Testis (tissue), 2 donors: ENCODE measurements at regions not wholly inside any gene's neighbourhood (a gene's known extent, or its start where the extent isn't known, plus 50 kb on each side); places are given as distances from the start of the nearest gene placed in this dataset.

Source experiments
- DNase-seq: peaks from one replicate; pipeline ENCODE4 v3.0.0-alpha.2; 2019
- H3K27ac ChIP-seq, 2 donors: fragments of 200-600 bp; sonication (generic); one replicate each; pipeline ENCODE4 v1.5.1; 2019
- H3K27me3 ChIP-seq: fragments of 200-600 bp; sonication (generic); one replicate; pipeline ENCODE4 v1.5.1; 2019
- H3K36me3 ChIP-seq: fragments of 200-600 bp; sonication (generic); one replicate; pipeline ENCODE4 v1.5.1; 2017; ENCODE audit warnings: low read depth; ENCODE audit errors: missing control alignments
- H3K4me1 ChIP-seq: fragments of 200-600 bp; sonication (generic); one replicate; pipeline ENCODE4 v1.5.1; 2019
- H3K4me3 ChIP-seq, 2 donors: fragments of 200-600 bp; sonication (generic); one replicate each; pipeline ENCODE4 v1.5.1; 2017 to 2019
- H3K9me3 ChIP-seq: fragments of 200-600 bp; sonication (generic); one replicate; pipeline ENCODE4 v1.5.1; 2017
- CTCF ChIP-seq, 3 experiments: fragments of 450-650 bp in 2 of 3; fragments of 200-600 bp in 1 of 3; sonication (generic) in 1 of 3; IDR thresholded peaks; one replicate each; pipeline ENCODE4 v1.5.1; 2016 to 2019; ENCODE audit warnings: antibody characterized with exemption in 3 of 3, mild to moderate bottlenecking in 2 of 3, moderate library complexity in 1 of 3
- POLR2A ChIP-seq: fragments of 450-650 bp; IDR thresholded peaks from one replicate; pipeline ENCODE4 v1.6.1; 2017; ENCODE audit warnings: antibody characterized with exemption, mild to moderate bottlenecking, moderate library complexity
- WGBS, 2 donors: methylation state at CpG; one replicate each; pipeline ENCODE4 v1.1.5; 2018; 5-methylcytosine and 5-hydroxymethylcytosine counted together
- intact Hi-C: fragments of 100-400 bp; cut with DNase I; formaldehyde crosslinking; loops from one replicate; pipeline ENCODE4 v1.15.1; 2023; ENCODE audit warnings: low total_unique reads

- DNase-seq: no peak
- Histone ChIP-seq H3K27ac (no peak overlapping the region), H3K36me3 (no peaks in the 10 kb centered on the region), H3K9me3 (no peaks in the 10 kb centered on the region), H3K4me3 (no peak overlapping the region), H3K4me1 (no peaks in the 10 kb centered on the region), H3K27me3 (no peaks in the 10 kb centered on the region)
- intact Hi-C loops: no loop called here
- TF ChIP-seq POLR2A (no peak), CTCF (IDR thresholded peaks at IDR 0.05) (no peak)
- 83 to 87% methylated on average over 9 to 10 of the region's 10 CpGs for WGBS, 2 donors
Observed at GRCh38 chr1:11338284-11338924, 65.4 kb downstream of the UBIAD1 start.

- Histone ChIP-seq H3K27ac (no peak overlapping the region), H3K36me3 (no peaks in the 10 kb centered on the region), H3K4me3 (no peak overlapping the region), H3K27me3 (no peaks in the 10 kb centered on the region), H3K9me3 (no peaks in the 10 kb centered on the region), H3K4me1 (no peaks in the 10 kb centered on the region)
- no peak for TF ChIP-seq CTCF (IDR thresholded peaks at IDR 0.05)
- 16 to 33% methylated on average over 21 to 24 of the region's 24 CpGs for WGBS, 2 donors
- peak; percentile 19 for DNase-seq
- intact Hi-C loops: no loop called here
Observed at GRCh38 chr1:11339346-11340232, 66.6 kb downstream of the UBIAD1 start.

- no peaks in the 10 kb centered on the region for H3K27me3 ChIP-seq
Observed at GRCh38 chr1:11340233-11340632, 67.2 kb downstream of the UBIAD1 start.

GRCh38 chr1:11341901-11342552, 69.0 kb downstream of the UBIAD1 start:
- WGBS, 2 donors: 67 to 83% methylated on average over 6 of the region's 6 CpGs
- H3K27ac ChIP-seq: no peak overlapping the region
- DNase-seq: no peak
- no peak overlapping the region for H3K4me3 ChIP-seq
- no peaks in the 10 kb centered on the region for H3K27me3 ChIP-seq
- no peaks in the 10 kb centered on the region for H3K9me3 ChIP-seq
- TF ChIP-seq POLR2A: no peak
- no peak for TF ChIP-seq CTCF (IDR thresholded peaks at IDR 0.05)
- no peaks in the 10 kb centered on the region for H3K36me3 ChIP-seq
- H3K4me1 ChIP-seq: no peaks in the 10 kb centered on the region
- intact Hi-C loops: no loop called here

More at GRCh38 chr1:11340233-11340632, 67.2 kb downstream of the UBIAD1 start:
- H3K4me1 ChIP-seq: no peaks in the 10 kb centered on the region
- no peaks in the 10 kb centered on the region for H3K36me3 ChIP-seq
- intact Hi-C loops: no loop called here
- no peak overlapping the region for H3K27ac ChIP-seq
- H3K9me3 ChIP-seq: no peaks in the 10 kb centered on the region
- 31 to 44% methylated on average over 4 of the region's 4 CpGs for WGBS, 2 donors
- TF ChIP-seq CTCF (IDR thresholded peaks at IDR 0.05): no peak
- TF ChIP-seq POLR2A: no peak
- DNase-seq: no peak
- H3K4me3 ChIP-seq: no peak overlapping the region
